Endothelial cell of umbilical vein (primary cell): ENCODE measurements at regions not wholly inside any gene's neighbourhood (a gene's known extent, or its start where the extent isn't known, plus 50 kb on each side); places are given as distances from the start of the nearest gene placed in this dataset.

Source experiments
- BruUV-seq: library from RNA; stranded (reverse); fragments of 400-500 nt; replicated peaks from 2 replicates; lab custom pipeline; 2021; lab: Mats Ljungman, UMichigan
- CTCF ChIA-PET: fragments of 300-600, 350-600 bp; sonication (Branson Sonifier 250); formaldehyde crosslinking; loops from one replicate; lab custom pipeline; 2021; ENCODE audit warnings: antibody characterized with exemption, inconsistent platforms; lab: Charles Lee
- POLR2A ChIA-PET: fragments of 300-600, 350-600 bp; sonication (Branson Sonifier 250); formaldehyde crosslinking; loops from one replicate; lab custom pipeline; 2021; ENCODE audit warnings: antibody characterized with exemption, inconsistent platforms; lab: Charles Lee
- DNase-seq: peaks from one replicate; pipeline ENCODE4 v3.0.0-alpha.2; 2011; ENCODE audit warnings: low read depth, low spot score
- FAIRE-seq: peaks from 2 replicates; lab custom pipeline; 2011; peaks lifted over from hg19 to GRCh38; lab: Jason Lieb, UNC
- H2AFZ ChIP-seq: 2 replicates; pipeline ENCODE4 v1.6.0; 2012; ENCODE audit warnings: low read depth, low read length, control low read depth, inconsistent platforms
- H3K27ac ChIP-seq: 2 replicates; pipeline ENCODE4 v1.5.1; 2011; ENCODE audit warnings: low read depth, mild to moderate bottlenecking, control low read depth, low read length, moderate library complexity; ENCODE audit not compliant: insufficient read depth
- H3K27me3 ChIP-seq, 2 experiments: 2 replicates each; pipeline versions ENCODE4 v1.6.0 to v1.6.1; 2011; ENCODE audit warnings: low read length in 2 of 2, mixed read lengths in 1 of 2; ENCODE audit not compliant: control insufficient read depth in 2 of 2, insufficient read depth in 2 of 2
- H3K36me3 ChIP-seq, 2 experiments: 2 replicates in 1 of 2; 3 replicates in 1 of 2; pipeline ENCODE4 v1.5.1; 2011; ENCODE audit warnings: low read length in 2 of 2, mild to moderate bottlenecking in 1 of 2, moderate library complexity in 1 of 2; ENCODE audit not compliant: control insufficient read depth in 2 of 2, insufficient read depth in 2 of 2; ENCODE audit errors: extremely low read depth in 1 of 2
- H3K4me1 ChIP-seq: 3 replicates; pipeline ENCODE4 v1.5.1; 2011; ENCODE audit warnings: mild to moderate bottlenecking, low read length; ENCODE audit not compliant: control insufficient read depth, insufficient read depth; ENCODE audit errors: extremely low read depth
- H3K4me2 ChIP-seq: 2 replicates; pipeline ENCODE4 v1.6.1; 2011; ENCODE audit warnings: low read length, control low read depth, mixed read lengths; ENCODE audit not compliant: insufficient read depth
- H3K4me3 ChIP-seq, 3 experiments: fragments of 200-600 bp in 1 of 3; sonication (generic), shearing (Covaris generic) in 1 of 3; replicated peaks in 1 of 3; 2 replicates each; pipeline ENCODE4 v1.5.1; 2011 to 2016; ENCODE audit warnings: control low read depth in 3 of 3, low read length in 3 of 3, mild to moderate bottlenecking in 2 of 3, inconsistent platforms in 1 of 3, low read depth in 1 of 3, moderate library complexity in 1 of 3; ENCODE audit not compliant: insufficient read depth in 1 of 3
- H3K79me2 ChIP-seq: 2 replicates; pipeline ENCODE4 v1.6.0; 2012; ENCODE audit warnings: low read length, inconsistent platforms; ENCODE audit not compliant: control insufficient read depth, insufficient read depth
- H3K9ac ChIP-seq: replicated peaks from 2 replicates; pipeline ENCODE3; 2011; ENCODE audit warnings: low read length, control low read depth; ENCODE audit not compliant: insufficient read depth; ENCODE audit errors: extremely low read depth
- H3K9me1 ChIP-seq: replicated peaks from 3 replicates; pipeline ENCODE4 v1.6.0; 2011; ENCODE audit warnings: mild to moderate bottlenecking, low read length; ENCODE audit not compliant: control insufficient read depth, insufficient read depth; ENCODE audit errors: extremely low read depth
- H3K9me3 ChIP-seq: replicated peaks from 2 replicates; pipeline ENCODE4 v1.5.1; 2012; ENCODE audit warnings: low read length, inconsistent platforms; ENCODE audit not compliant: control insufficient read depth, insufficient read depth
- H4K20me1 ChIP-seq: replicated peaks from 2 replicates; pipeline ENCODE3; 2011; ENCODE audit warnings: mild to moderate bottlenecking, low read length; ENCODE audit not compliant: control insufficient read depth, insufficient read depth; ENCODE audit errors: extremely low read depth
- EZH2 ChIP-seq: IDR thresholded peaks from 2 replicates; pipeline ENCODE4 v1.6.1; 2012; ENCODE audit warnings: borderline replicate concordance, low read depth, mild to moderate bottlenecking, moderate library complexity, low read length, inconsistent platforms; ENCODE audit not compliant: severe bottlenecking
- FOS ChIP-seq: IDR thresholded peaks from 2 replicates; pipeline ENCODE4 v1.6.1; 2011; ENCODE audit warnings: mild to moderate bottlenecking, low read length, moderate library complexity, borderline replicate concordance; ENCODE audit not compliant: insufficient read depth
- GATA2 ChIP-seq: IDR thresholded peaks from 2 replicates; pipeline ENCODE4 v1.7.0; 2011; ENCODE audit warnings: low read depth, mild to moderate bottlenecking, moderate library complexity, mixed read lengths, low read length; ENCODE audit not compliant: insufficient read length, insufficient read depth
- JUN ChIP-seq: IDR thresholded peaks from 2 replicates; pipeline ENCODE4 v1.6.1; 2011; ENCODE audit warnings: borderline replicate concordance, low read depth; ENCODE audit not compliant: insufficient read length, insufficient read depth
- MYC ChIP-seq: IDR thresholded peaks from one replicate; pipeline ENCODE4 v1.6.1; 2011; ENCODE audit warnings: mild to moderate bottlenecking, low read depth, low read length
- POLR2A ChIP-seq: IDR thresholded peaks from 2 replicates; pipeline ENCODE4 v1.6.1; 2012; ENCODE audit warnings: low read depth, mild to moderate bottlenecking, control low read depth, low read length
- POLR2AphosphoS5 ChIP-seq: IDR thresholded peaks from 2 replicates; pipeline ENCODE4 v1.6.1; 2012; ENCODE audit warnings: low read depth, mild to moderate bottlenecking, control low read depth, low read length, moderate library complexity; ENCODE audit not compliant: insufficient read depth
- dilution Hi-C: fragments of 300-500 bp; cut with MboI; formaldehyde crosslinking; loops from one replicate; pipeline ENCODE4 v1.15.0; 2019; ENCODE audit warnings: low sequenced_read_pairs; ENCODE audit not compliant: extremely low pct_ligation_motif_present
- intact Hi-C: fragments of 100-400 bp; cut with micrococcal nuclease; formaldehyde crosslinking; loops from one replicate; pipeline ENCODE4 v1.10.0; 2022
- TF ChIP-seq, protein P1 (sequence below): IDR thresholded peaks from 2 replicates; pipeline ENCODE4 v1.6.1; 2011; ENCODE audit not compliant: insufficient read depth, insufficient read length
- TF ChIP-seq, protein P2 (sequence below), 2 donors: IDR thresholded peaks; 1 replicate in 1 of 2; 2 replicates in 1 of 2; pipeline ENCODE4 v1.5.1; 2011; ENCODE audit warnings: low read length in 2 of 2, mild to moderate bottlenecking in 2 of 2, moderate library complexity in 2 of 2, control low read depth in 1 of 2, inconsistent platforms in 1 of 2, low read depth in 1 of 2; ENCODE audit not compliant: insufficient read depth in 1 of 2; ENCODE audit errors: extremely low read depth in 1 of 2

- no peaks in the 10 kb centered on the region for H3K36me3 ChIP-seq
- POLR2A ChIA-PET, result no interaction called here
Measured at GRCh38 chr14:53452005-53452673, 299.0 kb upstream of the DDHD1 start.

DNA sequence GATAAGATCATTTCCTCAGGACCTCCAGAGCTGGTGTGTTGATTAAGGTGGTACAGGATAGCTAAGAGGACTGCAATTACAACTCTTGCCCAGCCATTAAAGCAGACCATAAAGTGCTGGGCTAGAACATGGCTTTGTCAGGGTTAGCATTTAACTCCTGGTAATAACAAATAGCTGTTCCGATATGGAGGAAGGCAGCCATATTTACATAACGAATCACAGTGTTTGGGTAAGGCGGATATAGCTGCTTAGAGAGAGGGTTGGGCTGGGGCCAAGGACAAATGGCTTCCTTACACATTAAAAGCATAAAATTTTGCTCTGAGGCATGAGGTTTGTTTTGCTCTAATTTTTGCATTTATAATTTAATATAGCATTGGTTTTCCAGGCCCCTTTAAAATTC, 297.7 kb upstream of the DDHD1 start:
- H3K4me2 ChIP-seq, result peak overlapping the region; percentile 32
- H3K36me3 ChIP-seq, result no peaks in the 10 kb centered on the region
- ChIA-PET POLR2A (no interaction called here), CTCF (interaction anchor here (0.8 to 1.4 kb wide), 3 partner anchors 9 to 29 kb away, joined by 3 to 4 read pairs (median 3); no protein-coding TSS in a partner anchor)
- no peak overlapping the region for H3K4me3 ChIP-seq
- no peak overlapping the region for H3K9ac ChIP-seq
- no peaks in the 10 kb centered on the region for H3K79me2 ChIP-seq
- BruUV-seq, result no TSS peak
- peak overlapping the region; percentile 94 for H2AFZ ChIP-seq
- intact Hi-C loops (no loop called here), dilution Hi-C loops (no loop called here)
- FAIRE-seq, result peak; percentile 77
- no peak overlapping the region for H3K27ac ChIP-seq
- DNase-seq, result peak; percentile 42
- H3K9me1 ChIP-seq, result no peaks in the 10 kb centered on the region
- no peaks in the 10 kb centered on the region for H3K27me3 ChIP-seq
- H3K9me3 ChIP-seq, result no peaks in the 10 kb centered on the region
- H4K20me1 ChIP-seq, result no peaks in the 10 kb centered on the region
- peaks cover 3% of the 10 kb centered on the region for H3K4me1 ChIP-seq
- TF ChIP-seq GATA2 (no peak), MYC (no peak), FOS (no peak), EZH2 (no peak), POLR2A (no peak), POLR2AphosphoS5 (no peak), JUN (no peak)
- TF ChIP-seq, protein P1, sequence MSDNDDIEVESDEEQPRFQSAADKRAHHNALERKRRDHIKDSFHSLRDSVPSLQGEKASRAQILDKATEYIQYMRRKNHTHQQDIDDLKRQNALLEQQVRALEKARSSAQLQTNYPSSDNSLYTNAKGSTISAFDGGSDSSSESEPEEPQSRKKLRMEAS, result no peak
- TF ChIP-seq, protein P2, sequence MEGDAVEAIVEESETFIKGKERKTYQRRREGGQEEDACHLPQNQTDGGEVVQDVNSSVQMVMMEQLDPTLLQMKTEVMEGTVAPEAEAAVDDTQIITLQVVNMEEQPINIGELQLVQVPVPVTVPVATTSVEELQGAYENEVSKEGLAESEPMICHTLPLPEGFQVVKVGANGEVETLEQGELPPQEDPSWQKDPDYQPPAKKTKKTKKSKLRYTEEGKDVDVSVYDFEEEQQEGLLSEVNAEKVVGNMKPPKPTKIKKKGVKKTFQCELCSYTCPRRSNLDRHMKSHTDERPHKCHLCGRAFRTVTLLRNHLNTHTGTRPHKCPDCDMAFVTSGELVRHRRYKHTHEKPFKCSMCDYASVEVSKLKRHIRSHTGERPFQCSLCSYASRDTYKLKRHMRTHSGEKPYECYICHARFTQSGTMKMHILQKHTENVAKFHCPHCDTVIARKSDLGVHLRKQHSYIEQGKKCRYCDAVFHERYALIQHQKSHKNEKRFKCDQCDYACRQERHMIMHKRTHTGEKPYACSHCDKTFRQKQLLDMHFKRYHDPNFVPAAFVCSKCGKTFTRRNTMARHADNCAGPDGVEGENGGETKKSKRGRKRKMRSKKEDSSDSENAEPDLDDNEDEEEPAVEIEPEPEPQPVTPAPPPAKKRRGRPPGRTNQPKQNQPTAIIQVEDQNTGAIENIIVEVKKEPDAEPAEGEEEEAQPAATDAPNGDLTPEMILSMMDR (IDR thresholded peaks at IDR 0.05; ENCODE audit: extremely low read depth in 1 of 2, insufficient read depth in 1 of 2, low read depth in 1 of 2, low read length in 2 of 2), result no peak

More at GRCh38 chr14:53452005-53452673, 299.0 kb upstream of the DDHD1 start:
- H3K27me3 ChIP-seq, result no peaks in the 10 kb centered on the region
- BruUV-seq, result no TSS peak
- intact Hi-C loops (no loop called here), dilution Hi-C loops (no loop called here)
- no peaks in the 10 kb centered on the region for H4K20me1 ChIP-seq
- H3K4me1 ChIP-seq, result peaks cover 3% of the 10 kb centered on the region
- H3K4me3 ChIP-seq, result no peak overlapping the region
- no peaks in the 10 kb centered on the region for H3K9me1 ChIP-seq
- H3K27ac ChIP-seq, result no peak overlapping the region
- TF ChIP-seq EZH2 (no peak), POLR2AphosphoS5 (no peak), GATA2 (no peak)
- TF ChIP-seq, protein P1, result no peak
- FAIRE-seq (no peak), DNase-seq (no peak)
- H3K9ac ChIP-seq, result no peak overlapping the region
- no peaks in the 10 kb centered on the region for H3K79me2 ChIP-seq
- no peaks in the 10 kb centered on the region for H3K9me3 ChIP-seq
- CTCF ChIA-PET, result interaction anchor here (1.4 kb wide), 1 partner anchor 18 kb away, joined by 4 read pairs; no protein-coding TSS in a partner anchor
- H2AFZ ChIP-seq, result no peak overlapping the region
- H3K4me2 ChIP-seq, result no peak overlapping the region
